Osteocyte (in vitro differentiated cells): ENCODE measurements at regions not wholly inside any gene's neighbourhood (a gene's known extent, or its start where the extent isn't known, plus 50 kb on each side); places are given as distances from the start of the nearest gene placed in this dataset.

Experiments used
- DNase-seq: peaks from one replicate; pipeline ENCODE4 v3.0.0; 2021; ENCODE audit warnings: mixed read lengths; ENCODE audit not compliant: unreplicated experiment; ENCODE audit errors: extremely low spot score
- H3K27ac Mint-ChIP-seq: one replicate; pipeline ENCODE4 v1.8.0; 2021; ENCODE audit warnings: mild to moderate bottlenecking, mixed read lengths; ENCODE audit not compliant: unreplicated experiment
- H3K27me3 Mint-ChIP-seq: one replicate; pipeline ENCODE4 v1.8.0; 2021; ENCODE audit warnings: mixed read lengths; ENCODE audit not compliant: unreplicated experiment
- H3K36me3 Mint-ChIP-seq: one replicate; pipeline ENCODE4 v1.8.0; 2021; ENCODE audit warnings: mixed read lengths; ENCODE audit not compliant: unreplicated experiment
- H3K4me1 Mint-ChIP-seq: one replicate; pipeline ENCODE4 v1.8.0; 2021; ENCODE audit warnings: mixed read lengths; ENCODE audit not compliant: unreplicated experiment
- H3K4me3 Mint-ChIP-seq: one replicate; pipeline ENCODE4 v1.8.0; 2021; ENCODE audit warnings: mild to moderate bottlenecking, moderate library complexity, mixed read lengths; ENCODE audit not compliant: unreplicated experiment
- H3K9me3 Mint-ChIP-seq: one replicate; pipeline ENCODE4 v1.8.0; 2021; ENCODE audit warnings: mixed read lengths; ENCODE audit not compliant: unreplicated experiment
- TF ChIP-seq, protein P1 (sequence below): fragments of 200-600 bp; sonication (generic); IDR thresholded peaks from 2 replicates; pipeline ENCODE4 v1.5.0; 2021; ENCODE audit warnings: antibody characterized with exemption, mild to moderate bottlenecking, moderate library complexity

DNA sequence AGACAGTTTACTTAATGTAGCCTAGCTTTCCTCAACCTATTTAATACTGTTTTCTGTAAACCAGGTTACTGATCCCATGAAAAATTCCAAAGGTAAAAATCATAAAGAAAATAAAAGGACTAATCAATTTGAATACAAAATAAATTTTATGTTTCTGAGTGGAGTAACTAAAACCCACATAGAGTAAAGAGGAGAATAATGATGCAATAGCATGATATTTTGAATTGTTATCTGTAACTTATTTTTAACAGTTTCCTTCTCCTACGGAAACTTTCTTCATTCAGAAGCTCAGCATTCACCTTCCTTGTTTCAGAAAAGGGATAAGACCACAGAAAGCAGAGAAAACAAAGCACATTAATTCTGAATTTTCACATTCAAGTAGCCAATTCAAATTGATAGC, 320.6 kb upstream of the NUDT12 start:
- no peak for DNase-seq
- no peaks in the 10 kb centered on the region for H3K36me3 Mint-ChIP-seq
- H3K9me3 Mint-ChIP-seq, result no peaks in the 10 kb centered on the region
- no peak overlapping the region for H3K4me3 Mint-ChIP-seq
- no peak overlapping the region for H3K27ac Mint-ChIP-seq
- TF ChIP-seq, protein P1, sequence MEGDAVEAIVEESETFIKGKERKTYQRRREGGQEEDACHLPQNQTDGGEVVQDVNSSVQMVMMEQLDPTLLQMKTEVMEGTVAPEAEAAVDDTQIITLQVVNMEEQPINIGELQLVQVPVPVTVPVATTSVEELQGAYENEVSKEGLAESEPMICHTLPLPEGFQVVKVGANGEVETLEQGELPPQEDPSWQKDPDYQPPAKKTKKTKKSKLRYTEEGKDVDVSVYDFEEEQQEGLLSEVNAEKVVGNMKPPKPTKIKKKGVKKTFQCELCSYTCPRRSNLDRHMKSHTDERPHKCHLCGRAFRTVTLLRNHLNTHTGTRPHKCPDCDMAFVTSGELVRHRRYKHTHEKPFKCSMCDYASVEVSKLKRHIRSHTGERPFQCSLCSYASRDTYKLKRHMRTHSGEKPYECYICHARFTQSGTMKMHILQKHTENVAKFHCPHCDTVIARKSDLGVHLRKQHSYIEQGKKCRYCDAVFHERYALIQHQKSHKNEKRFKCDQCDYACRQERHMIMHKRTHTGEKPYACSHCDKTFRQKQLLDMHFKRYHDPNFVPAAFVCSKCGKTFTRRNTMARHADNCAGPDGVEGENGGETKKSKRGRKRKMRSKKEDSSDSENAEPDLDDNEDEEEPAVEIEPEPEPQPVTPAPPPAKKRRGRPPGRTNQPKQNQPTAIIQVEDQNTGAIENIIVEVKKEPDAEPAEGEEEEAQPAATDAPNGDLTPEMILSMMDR, result no peak
- no peaks in the 10 kb centered on the region for H3K4me1 Mint-ChIP-seq
- H3K27me3 Mint-ChIP-seq, result peaks cover 3% of the 10 kb centered on the region

DNA sequence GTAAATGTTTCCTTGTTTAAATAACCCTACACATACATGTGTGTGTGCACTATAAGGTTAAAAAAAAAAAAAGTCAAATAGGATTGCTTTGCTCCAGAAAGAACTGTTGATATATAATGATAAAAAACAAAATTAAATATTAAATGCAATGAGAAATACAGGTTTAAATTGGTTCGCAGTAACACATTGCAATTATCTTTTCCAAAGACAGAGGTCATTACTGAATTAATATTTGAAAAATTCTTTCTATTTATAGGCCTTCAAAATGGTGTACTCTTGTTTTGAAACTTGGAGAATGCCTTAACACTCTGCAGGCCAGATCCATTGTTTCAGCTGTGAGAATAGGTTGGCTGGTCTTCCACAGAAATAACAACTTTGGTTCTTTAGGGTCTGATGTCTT, 319.0 kb upstream of the NUDT12 start:
- Mint-ChIP-seq H3K27ac (no peak overlapping the region), H3K9me3 (no peaks in the 10 kb centered on the region), H3K4me3 (no peak overlapping the region), H3K36me3 (no peaks in the 10 kb centered on the region), H3K4me1 (no peaks in the 10 kb centered on the region), H3K27me3 (peaks cover under 1% of the 10 kb centered on the region)
- TF ChIP-seq, protein P1, result no peak
- DNase-seq, result no peak

DNA sequence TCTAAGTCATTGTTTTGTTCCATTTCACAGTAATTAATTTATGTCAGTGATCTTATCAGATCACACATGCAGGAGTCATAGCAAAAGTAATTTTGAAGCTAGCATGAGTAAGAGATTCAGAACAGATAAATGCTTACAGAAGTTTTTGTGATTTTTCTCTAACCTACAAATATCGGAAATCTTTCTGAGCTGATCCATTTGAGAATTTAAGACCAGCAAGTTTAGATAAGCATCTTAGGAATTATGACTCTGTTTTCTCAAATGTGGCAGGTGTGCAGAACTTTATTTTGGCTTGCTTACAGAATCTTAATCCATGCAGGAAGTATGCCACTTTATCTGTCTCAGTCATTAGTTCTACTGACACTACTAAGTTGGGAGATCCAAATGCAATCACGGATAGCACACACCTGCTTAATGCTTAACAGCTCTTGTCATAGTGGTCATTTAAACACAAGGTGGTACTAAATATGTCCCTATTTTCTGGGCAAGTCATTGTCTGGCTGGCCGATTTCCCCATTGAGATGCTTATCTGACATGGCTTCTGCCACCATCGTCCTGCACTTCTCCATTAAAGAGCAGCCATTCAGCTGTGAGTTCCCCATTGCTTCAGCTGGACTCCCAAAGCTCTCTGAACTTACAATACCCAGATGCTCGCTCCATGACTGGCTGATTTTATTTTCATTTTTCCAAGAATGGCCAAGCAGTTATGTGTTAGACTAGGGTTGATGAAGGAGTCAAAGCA, 305.4 kb upstream of the NUDT12 start:
- DNase-seq, result no peak
- Mint-ChIP-seq H3K27me3 (no peaks in the 10 kb centered on the region), H3K4me3 (no peak overlapping the region), H3K27ac (no peak overlapping the region), H3K4me1 (peaks cover 5% of the 10 kb centered on the region), H3K36me3 (no peaks in the 10 kb centered on the region), H3K9me3 (no peaks in the 10 kb centered on the region)
- TF ChIP-seq, protein P1, result no peak

DNA sequence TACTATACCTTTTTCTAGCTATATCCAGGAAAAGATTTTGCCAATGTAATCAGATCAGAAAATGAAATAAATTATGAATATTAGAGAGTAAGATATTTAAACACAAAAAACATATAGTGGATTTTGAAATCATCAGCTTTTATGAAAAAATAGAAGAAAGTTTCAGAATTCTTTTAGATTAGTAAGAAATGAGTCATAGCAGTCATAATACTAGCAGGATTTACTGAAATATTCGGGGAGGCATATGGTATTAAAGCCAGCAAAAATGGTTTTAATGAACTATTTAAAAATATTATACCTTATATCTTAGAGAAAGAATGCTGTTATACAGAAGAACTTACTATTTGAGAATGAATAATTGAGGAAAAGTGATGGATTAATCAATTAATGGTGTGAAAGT, 303.6 kb upstream of the NUDT12 start:
- Mint-ChIP-seq H3K4me1 (peaks cover 5% of the 10 kb centered on the region), H3K27ac (no peak overlapping the region), H3K36me3 (no peaks in the 10 kb centered on the region), H3K4me3 (no peak overlapping the region), H3K27me3 (no peaks in the 10 kb centered on the region), H3K9me3 (no peaks in the 10 kb centered on the region)
- TF ChIP-seq, protein P1, result no peak
- no peak for DNase-seq

DNA sequence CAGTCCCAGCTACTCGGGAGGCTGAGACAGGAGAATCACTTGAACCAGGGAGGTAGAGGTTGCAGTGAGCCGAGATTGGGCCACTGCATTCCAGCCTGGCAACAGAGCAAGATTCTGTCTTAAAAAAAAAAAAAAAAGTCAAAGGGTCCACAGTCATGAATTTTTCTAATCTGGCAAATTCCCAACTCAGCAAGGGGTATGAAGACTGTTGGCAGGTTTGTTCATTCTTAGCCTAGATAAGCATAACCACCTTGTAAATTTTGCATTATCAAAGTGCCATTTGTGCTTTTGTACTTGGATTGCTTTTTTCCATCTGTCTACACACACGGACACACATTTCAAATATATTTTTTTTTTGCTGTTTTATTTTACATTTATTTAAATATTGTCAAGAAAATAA, 299.8 kb upstream of the NUDT12 start:
- H3K27me3 Mint-ChIP-seq, result no peaks in the 10 kb centered on the region
- TF ChIP-seq, protein P1, result no peak
- peaks cover 5% of the 10 kb centered on the region for H3K4me1 Mint-ChIP-seq
- H3K36me3 Mint-ChIP-seq, result no peaks in the 10 kb centered on the region
- no peak overlapping the region for H3K4me3 Mint-ChIP-seq
- H3K27ac Mint-ChIP-seq, result no peak overlapping the region
- no peak for DNase-seq
- H3K9me3 Mint-ChIP-seq, result peaks cover 5% of the 10 kb centered on the region
